ACC112 (cell line): ENCODE measurements at regions not wholly inside any gene's neighbourhood (a gene's known extent, or its start where the extent isn't known, plus 50 kb on each side); places are given as distances from the start of the nearest gene placed in this dataset.

Experiments used
- H2AFZ ChIP-seq: fragments of 200-600 bp; sonication (generic); one replicate; pipeline ENCODE4 v1.6.0; 2017; ENCODE audit warnings: antibody characterized with exemption, low read length; ENCODE audit not compliant: unreplicated experiment
- H3K27ac ChIP-seq: fragments of 200-600 bp; sonication (generic); 2 replicates; pipeline ENCODE4 v1.5.1; 2014; ENCODE audit warnings: low read depth, mild to moderate bottlenecking, antibody characterized with exemption, low read length, moderate library complexity
- H3K27me3 ChIP-seq: fragments of 200-600 bp; sonication (generic); 2 replicates; pipeline ENCODE4 v1.6.1; 2014; ENCODE audit warnings: mild to moderate bottlenecking, antibody characterized with exemption, low read length, moderate library complexity, mixed read lengths; ENCODE audit not compliant: insufficient read depth
- H3K36me3 ChIP-seq: fragments of 200-600 bp; sonication (generic); 2 replicates; pipeline ENCODE4 v1.6.1; 2016; ENCODE audit warnings: mild to moderate bottlenecking, antibody characterized with exemption, low read length, moderate library complexity, mixed read lengths; ENCODE audit not compliant: insufficient read depth
- H3K4me1 ChIP-seq: fragments of 200-600 bp; sonication (generic); one replicate; pipeline ENCODE4 v1.6.1; 2016; ENCODE audit warnings: low read length, mixed read lengths; ENCODE audit not compliant: insufficient read depth, unreplicated experiment, control insufficient read depth
- H3K4me3 ChIP-seq: fragments of 200-600 bp; sonication (generic); 2 replicates; pipeline ENCODE4 v1.5.1; 2014; ENCODE audit warnings: mild to moderate bottlenecking, low read depth, low read length
- H3K79me2 ChIP-seq: fragments of 200-600 bp; sonication (generic); one replicate; pipeline ENCODE4 v1.6.0; 2016; ENCODE audit warnings: low read length; ENCODE audit not compliant: control insufficient read depth, unreplicated experiment, insufficient read depth

DNA sequence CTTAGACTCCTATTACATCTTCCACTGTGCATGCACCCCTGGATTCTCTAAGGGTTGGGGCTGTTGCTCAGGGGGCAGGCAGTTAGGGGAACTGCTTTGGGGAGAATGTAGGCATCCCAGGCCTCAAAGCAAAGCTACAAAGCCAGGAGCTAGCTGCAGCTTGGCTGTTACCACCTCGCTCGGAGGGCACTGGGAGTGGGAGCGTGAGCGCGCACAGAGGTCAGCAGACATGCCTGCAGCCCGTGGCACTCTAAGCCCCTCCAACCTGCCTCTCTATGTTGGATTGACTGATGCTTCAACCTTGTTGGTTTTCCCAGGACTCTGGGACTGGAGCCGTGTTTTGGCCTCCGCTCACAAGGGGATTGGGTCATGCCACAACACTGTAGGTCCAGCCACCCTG is 69.8 kb downstream of the CPN2 start:
- Histone ChIP-seq H2AFZ (no peak overlapping the region), H3K27me3 (no peaks in the 10 kb centered on the region), H3K4me1 (peaks cover 30% of the 10 kb centered on the region), H3K79me2 (no peaks in the 10 kb centered on the region), H3K4me3 (no peak overlapping the region), H3K36me3 (no peaks in the 10 kb centered on the region), H3K27ac (no peak overlapping the region)

DNA sequence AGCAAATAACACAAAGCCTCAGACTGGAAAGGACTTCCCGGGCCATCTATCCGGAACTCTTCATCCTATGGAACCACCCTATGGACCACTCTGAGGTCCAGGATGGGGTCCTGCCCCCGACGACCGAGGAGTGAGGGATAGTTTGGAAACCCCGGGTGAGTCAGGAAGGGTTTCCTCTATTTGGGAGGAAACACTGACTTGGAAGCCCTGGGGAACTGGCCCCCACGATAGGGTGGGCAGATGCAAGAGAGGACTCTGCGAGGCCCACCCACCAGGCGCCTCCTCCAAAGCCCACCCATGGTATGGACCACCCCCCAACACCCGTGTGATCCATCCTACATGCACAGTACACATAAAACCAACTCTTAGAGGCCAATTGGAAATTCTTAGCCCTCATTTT is 69.4 kb downstream of the CPN2 start:
- Histone ChIP-seq H3K27ac (no peak overlapping the region), H3K27me3 (0 out of 2 replicates have a peak, but pooled peaks cover 1% of the 10 kb centered on the region), H3K4me3 (no peak overlapping the region)

DNA sequence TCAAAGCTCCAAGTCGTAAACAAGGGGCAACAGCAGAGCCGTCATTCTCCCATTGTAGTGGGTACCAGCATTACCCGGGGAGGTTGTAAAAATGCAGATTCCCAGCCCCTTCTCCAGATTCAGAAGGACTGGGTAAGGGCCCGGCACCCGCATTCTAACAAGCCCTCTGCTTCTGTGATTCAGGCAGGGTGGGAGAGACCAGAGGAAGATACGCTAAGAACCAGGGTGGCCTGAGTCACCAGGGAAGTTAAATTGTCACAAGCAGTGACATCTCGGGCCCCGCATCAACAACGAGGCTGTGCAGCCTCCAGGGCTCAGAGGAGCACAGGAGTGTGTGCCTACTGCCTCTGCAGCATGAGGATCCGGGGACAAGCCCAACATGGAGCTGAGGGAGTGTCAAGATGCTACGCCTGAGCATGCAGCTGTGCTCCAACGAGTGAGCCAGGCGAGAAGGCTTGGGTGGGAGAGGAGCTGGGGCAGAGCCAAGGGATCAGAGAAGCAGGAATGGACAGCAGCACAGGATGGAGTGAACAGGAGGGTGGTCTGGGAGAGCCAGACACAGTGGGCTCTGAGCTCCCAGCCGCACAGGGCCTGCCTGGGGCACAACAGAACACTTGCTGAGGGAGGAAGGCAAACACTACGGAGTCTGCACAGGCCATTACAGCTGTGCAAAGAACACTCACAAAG is 68.5 kb downstream of the CPN2 start:
- Histone ChIP-seq H3K36me3 (no peaks in the 10 kb centered on the region), H3K27me3 (0 out of 2 replicates have a peak, but pooled peaks cover 4% of the 10 kb centered on the region), H3K27ac (no peak overlapping the region), H3K4me1 (peaks cover 21% of the 10 kb centered on the region), H3K79me2 (no peaks in the 10 kb centered on the region), H3K4me3 (no peak overlapping the region), H2AFZ (no peak overlapping the region)

More for the DNA sequence above, 69.4 kb downstream of the CPN2 start:
- Histone ChIP-seq H2AFZ (no peak overlapping the region), H3K79me2 (no peaks in the 10 kb centered on the region), H3K4me1 (peaks cover 29% of the 10 kb centered on the region), H3K36me3 (no peaks in the 10 kb centered on the region)

DNA sequence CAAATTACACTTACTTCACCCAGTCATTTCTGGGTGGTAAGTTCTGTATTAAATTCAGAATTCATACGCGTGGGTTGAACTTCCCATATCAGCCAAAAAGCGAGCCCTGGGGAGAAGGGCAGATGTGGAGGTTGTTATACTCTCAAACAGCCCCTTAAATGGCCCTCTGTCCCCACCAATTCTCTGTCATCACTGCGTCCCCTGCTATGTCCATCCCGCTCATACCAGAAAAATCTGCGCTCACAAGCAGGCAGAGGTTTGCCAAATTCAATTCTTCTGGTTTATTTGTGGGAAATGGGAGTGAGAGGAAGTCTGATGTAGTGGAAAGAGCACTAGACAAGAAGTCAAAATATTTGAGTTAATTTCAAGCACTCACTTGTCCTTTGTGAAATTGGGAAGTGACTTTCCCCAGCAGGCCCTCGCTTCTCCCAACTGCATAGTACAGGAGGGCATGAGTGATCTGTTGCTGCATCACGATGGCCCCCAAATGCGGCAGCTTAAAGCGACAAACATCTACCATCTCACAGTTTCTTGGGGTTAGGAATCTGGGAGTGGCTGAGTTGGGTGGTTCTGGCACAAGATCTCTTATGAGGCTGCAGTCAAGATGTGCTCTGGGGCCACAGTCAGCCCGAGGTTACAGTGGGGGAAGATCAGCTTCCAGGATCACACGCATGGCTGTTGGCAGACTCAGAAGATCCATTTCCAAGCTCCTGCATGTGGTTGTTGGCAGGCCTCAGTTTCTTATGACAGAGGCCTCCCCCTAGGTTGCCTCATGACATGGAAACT is 67.7 kb downstream of the CPN2 start:
- H3K27me3 ChIP-seq = 0 out of 2 replicates have a peak, but pooled peaks cover 4% of the 10 kb centered on the region
- H3K27ac ChIP-seq = no peak overlapping the region
- no peaks in the 10 kb centered on the region for H3K36me3 ChIP-seq
- H3K4me3 ChIP-seq = no peak overlapping the region
- H2AFZ ChIP-seq = no peak overlapping the region
- no peaks in the 10 kb centered on the region for H3K79me2 ChIP-seq
- H3K4me1 ChIP-seq = peaks cover 12% of the 10 kb centered on the region

DNA sequence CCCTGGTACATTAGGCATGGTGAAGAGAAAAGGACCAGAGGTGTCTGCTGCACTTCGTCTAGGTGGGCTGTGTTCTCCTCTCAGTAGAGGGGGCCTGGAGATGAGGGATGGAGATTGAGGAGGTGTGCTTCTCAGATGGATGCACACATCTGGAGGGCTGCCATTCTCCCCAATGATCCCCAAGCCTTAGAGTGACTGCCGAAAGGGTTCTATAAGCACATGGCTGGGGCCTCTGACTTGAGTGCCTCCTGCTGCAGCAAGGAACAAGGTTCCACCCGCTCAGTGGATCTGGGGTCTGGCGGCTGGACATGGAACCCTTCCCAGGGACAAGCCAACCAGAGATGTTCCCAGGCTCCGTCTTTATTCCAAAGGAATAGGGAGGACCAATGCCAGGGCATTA is 66.8 kb downstream of the CPN2 start:
- H3K27me3 ChIP-seq = 0 out of 2 replicates have a peak, but pooled peaks cover 10% of the 10 kb centered on the region
- no peak overlapping the region for H2AFZ ChIP-seq

DNA sequence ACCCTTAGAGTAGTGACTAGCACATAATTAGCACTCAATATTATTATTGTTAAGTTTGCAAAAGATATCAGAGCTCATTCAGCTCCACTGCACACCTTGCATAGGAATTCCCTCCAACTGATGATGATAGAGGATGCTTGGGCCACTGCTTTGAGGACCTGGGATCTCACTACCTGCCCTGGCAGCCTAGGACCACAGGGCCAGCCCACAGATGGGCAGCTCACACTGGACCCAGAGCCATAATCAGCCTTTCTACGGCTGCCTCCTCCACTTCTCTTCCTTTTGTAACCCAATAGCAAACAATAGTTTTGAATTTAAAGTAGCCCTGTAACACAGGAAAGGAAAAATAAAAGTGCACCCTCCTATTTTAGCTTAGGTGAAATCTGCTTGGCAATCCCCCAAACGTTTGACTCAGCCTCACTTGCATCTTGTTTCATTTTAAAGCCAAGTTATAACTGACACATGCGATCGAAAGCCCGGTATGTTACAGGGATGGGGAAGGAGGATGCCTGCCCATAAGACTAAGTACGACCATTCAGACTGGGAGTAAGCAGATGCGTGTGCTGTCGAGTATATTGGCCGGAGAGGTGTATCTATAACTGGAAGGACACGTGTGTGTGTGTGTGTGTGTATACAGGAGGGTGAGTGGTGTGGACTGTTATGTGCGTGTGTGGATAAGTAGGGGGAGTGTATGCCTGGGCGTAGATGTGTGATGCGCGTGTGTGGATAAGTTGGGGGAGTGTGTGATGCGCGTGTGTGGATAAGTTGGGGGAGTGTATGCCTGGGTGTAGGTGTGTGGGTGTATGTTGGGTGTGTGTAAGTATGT is 65.9 kb downstream of the CPN2 start:
- no peaks in the 10 kb centered on the region for H3K79me2 ChIP-seq
- H3K4me3 ChIP-seq = no peak overlapping the region
- no peak overlapping the region for H2AFZ ChIP-seq
- 0 out of 2 replicates have a peak, but pooled peaks cover 10% of the 10 kb centered on the region for H3K27me3 ChIP-seq
- H3K36me3 ChIP-seq = no peaks in the 10 kb centered on the region
- H3K27ac ChIP-seq = no peak overlapping the region
- peaks cover 8% of the 10 kb centered on the region for H3K4me1 ChIP-seq

More for the DNA sequence above, 66.8 kb downstream of the CPN2 start:
- H3K4me1 ChIP-seq = peaks cover 8% of the 10 kb centered on the region
- H3K27ac ChIP-seq = no peak overlapping the region
- no peak overlapping the region for H3K4me3 ChIP-seq
- H3K36me3 ChIP-seq = no peaks in the 10 kb centered on the region
- no peaks in the 10 kb centered on the region for H3K79me2 ChIP-seq

DNA sequence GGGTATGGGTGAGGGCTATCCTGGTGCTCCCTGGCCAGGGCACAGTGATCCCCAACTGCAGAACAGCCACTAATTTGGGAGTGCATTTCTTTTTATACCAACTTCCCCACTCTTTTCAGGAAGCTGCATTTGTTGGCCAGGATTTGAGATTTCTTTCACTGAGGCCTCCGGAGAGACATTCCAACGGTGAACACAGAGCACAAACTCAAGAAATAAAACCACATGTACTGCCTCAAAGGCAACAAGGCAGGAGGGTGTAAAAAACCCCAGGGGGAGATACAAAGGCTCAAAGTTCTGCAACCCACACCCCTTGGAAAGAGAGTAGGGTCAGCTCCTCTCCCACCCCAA is 65.3 kb downstream of the CPN2 start:
- no peak overlapping the region for H2AFZ ChIP-seq
- H3K4me1 ChIP-seq = peaks cover 8% of the 10 kb centered on the region
- no peaks in the 10 kb centered on the region for H3K79me2 ChIP-seq
- H3K4me3 ChIP-seq = no peak overlapping the region
- no peaks in the 10 kb centered on the region for H3K36me3 ChIP-seq
- no peak overlapping the region for H3K27ac ChIP-seq
- 0 out of 2 replicates have a peak, but pooled peaks cover 10% of the 10 kb centered on the region for H3K27me3 ChIP-seq

DNA sequence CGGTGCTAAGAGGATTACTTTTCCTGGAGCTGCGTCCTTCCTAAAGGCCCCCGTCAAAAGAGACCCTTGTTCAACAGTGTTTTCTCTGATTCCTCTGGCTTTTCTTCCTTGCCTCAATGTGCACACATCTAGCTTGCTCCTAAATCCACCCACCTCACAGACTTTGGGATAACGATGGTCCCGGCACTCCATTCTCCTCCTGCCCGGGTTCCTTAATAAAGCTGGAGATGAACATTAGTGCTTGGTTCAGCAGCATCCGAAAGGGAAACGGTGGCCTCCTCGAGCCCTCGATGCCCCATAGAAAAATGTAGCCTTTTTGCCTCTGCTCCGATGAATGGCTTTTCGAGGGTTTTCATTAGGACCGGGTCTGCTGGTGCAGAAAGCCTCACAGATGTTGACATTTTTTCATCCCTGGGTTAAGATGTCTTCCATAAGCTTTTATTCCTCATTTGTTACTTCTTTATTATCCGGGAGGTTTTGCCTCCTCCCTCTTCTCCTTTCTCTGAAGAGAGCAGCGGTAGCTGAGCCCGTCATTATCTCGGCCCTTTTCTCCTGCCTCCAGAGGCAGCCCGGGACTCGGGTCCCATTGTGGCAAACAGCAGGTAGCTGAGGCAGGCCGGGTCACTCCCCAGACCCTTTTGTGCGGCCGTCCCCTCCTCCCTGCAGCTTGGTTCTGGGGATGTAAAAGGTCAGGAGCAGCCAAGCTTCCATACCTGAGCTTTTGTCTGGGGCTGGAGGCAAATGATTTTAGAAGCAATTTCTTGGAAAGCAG is 64.6 kb downstream of the CPN2 start:
- Histone ChIP-seq H3K4me3 (no peak overlapping the region), H3K27ac (no peak overlapping the region), H3K36me3 (peaks cover 3% of the 10 kb centered on the region; the same call in 1 of the 2 replicates), H3K27me3 (0 out of 2 replicates have a peak, but pooled peaks cover 10% of the 10 kb centered on the region), H3K4me1 (peaks cover 8% of the 10 kb centered on the region), H2AFZ (no peak overlapping the region), H3K79me2 (no peaks in the 10 kb centered on the region)

DNA sequence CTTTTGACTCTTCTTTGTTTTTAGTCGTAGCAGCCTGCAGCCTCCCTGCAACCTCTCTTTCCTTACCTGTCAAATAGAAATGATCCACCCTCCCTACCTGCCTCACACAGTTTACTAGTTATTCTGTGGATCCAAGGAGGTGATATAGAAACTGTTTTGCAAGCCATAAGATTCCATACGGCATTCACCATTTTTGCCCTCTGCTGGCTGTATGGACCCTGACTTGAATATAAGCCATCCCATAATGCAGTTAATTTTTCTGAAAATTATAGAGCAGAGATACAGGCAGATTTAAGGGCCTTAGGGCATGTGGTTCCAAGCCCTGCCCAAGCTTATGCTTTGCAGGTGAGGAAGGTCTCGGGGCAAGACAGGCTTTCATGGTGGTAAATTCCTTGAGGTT is 63.8 kb downstream of the CPN2 start:
- Histone ChIP-seq H3K36me3 (peaks cover 3% of the 10 kb centered on the region; the same call in 1 of the 2 replicates), H2AFZ (no peak overlapping the region), H3K4me1 (peaks cover 8% of the 10 kb centered on the region), H3K27me3 (0 out of 2 replicates have a peak, but pooled peaks cover 10% of the 10 kb centered on the region), H3K4me3 (no peak overlapping the region), H3K27ac (no peak overlapping the region), H3K79me2 (no peaks in the 10 kb centered on the region)
